Glutamatergic neuron (in vitro differentiated cells): ENCODE measurements at regions not wholly inside any gene's neighbourhood (a gene's known extent, or its start where the extent isn't known, plus 50 kb on each side); places are given as distances from the start of the nearest gene placed in this dataset.

ENCODE experiments used
- DNase-seq: peaks from one replicate; pipeline ENCODE4 v3.0.0; 2022
- H3K27ac Mint-ChIP-seq: one replicate; pipeline ENCODE4 v1.8.0; 2020; ENCODE audit warnings: mild to moderate bottlenecking, mixed read lengths, inconsistent platforms; ENCODE audit not compliant: unreplicated experiment
- H3K27me3 Mint-ChIP-seq: one replicate; pipeline ENCODE4 v1.8.0; 2020; ENCODE audit warnings: mild to moderate bottlenecking, moderate library complexity, mixed read lengths, inconsistent platforms; ENCODE audit not compliant: unreplicated experiment
- H3K36me3 Mint-ChIP-seq: one replicate; pipeline ENCODE4 v1.8.0; 2020; ENCODE audit warnings: mild to moderate bottlenecking, mixed read lengths, inconsistent platforms; ENCODE audit not compliant: unreplicated experiment
- H3K4me1 Mint-ChIP-seq: one replicate; pipeline ENCODE4 v1.8.0; 2020; ENCODE audit warnings: mild to moderate bottlenecking, low read depth, mixed read lengths, inconsistent platforms; ENCODE audit not compliant: unreplicated experiment
- H3K4me3 Mint-ChIP-seq: one replicate; pipeline ENCODE4 v1.8.0; 2020; ENCODE audit warnings: mild to moderate bottlenecking, mixed read lengths, inconsistent platforms; ENCODE audit not compliant: unreplicated experiment
- H3K9me3 Mint-ChIP-seq: one replicate; pipeline ENCODE4 v1.8.0; 2020; ENCODE audit warnings: mild to moderate bottlenecking, moderate library complexity, mixed read lengths, inconsistent platforms; ENCODE audit not compliant: unreplicated experiment
- CTCF ChIP-seq: fragments of 200-600 bp; sonication (generic); IDR thresholded peaks from one replicate; pipeline ENCODE4 v1.5.0; 2021; ENCODE audit not compliant: partially characterized antibody, unreplicated experiment

DNA sequence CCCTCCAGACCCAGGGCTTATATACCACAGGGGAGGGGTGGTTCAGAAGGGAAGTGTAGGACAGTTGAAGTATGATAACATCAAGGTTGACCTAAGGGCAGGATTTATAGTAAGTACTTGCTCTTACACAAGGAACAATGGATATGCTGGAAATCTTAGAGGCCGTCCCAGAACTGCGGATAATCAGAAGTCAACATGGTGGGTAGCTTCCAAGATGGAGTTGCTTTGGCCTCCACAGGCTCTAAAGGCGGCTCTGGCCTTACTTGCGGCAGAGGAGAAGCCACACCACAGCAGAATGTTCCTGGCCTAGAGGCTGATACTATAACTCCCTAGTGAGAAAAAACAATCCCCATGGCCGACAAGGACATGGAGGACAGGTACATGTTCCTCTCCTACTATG, 344.7 kb downstream of the CDC5L start:
- no peak overlapping the region for H3K27ac Mint-ChIP-seq

DNA sequence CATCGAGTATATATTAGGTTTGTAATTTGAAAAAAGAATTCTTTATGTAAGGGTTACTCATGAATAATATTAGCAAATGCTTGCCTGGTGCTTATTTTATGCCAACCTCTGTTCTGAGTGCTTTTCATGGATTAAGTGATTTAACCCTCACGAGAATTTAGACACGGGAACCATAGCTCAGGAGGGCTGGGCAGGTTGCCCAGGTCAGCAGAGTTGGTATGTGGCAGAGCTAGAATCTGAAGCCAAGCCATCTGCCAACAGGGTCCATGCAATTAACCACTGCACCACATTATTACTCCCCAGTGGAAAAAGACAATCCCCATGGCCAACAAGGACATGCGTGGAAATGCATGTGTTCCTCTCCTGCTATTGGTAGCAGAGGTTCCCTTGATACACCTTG, 345.6 kb downstream of the CDC5L start:
- no peak overlapping the region for H3K27ac Mint-ChIP-seq

More for the DNA sequence above, 344.7 kb downstream of the CDC5L start:
- H3K9me3 Mint-ChIP-seq, result peaks cover 1% of the 10 kb centered on the region
- no peak for TF ChIP-seq CTCF
- no peaks in the 10 kb centered on the region for H3K36me3 Mint-ChIP-seq
- no peak overlapping the region for H3K4me3 Mint-ChIP-seq
- DNase-seq, result no peak
- H3K27me3 Mint-ChIP-seq, result peaks cover 6% of the 10 kb centered on the region
- H3K4me1 Mint-ChIP-seq, result no peaks in the 10 kb centered on the region

GRCh38 chr6:44733868-44734267, 346.4 kb downstream of the CDC5L start:
- DNase-seq, result no peak

More for the DNA sequence above, 345.6 kb downstream of the CDC5L start:
- Mint-ChIP-seq H3K36me3 (no peaks in the 10 kb centered on the region), H3K9me3 (peaks cover 1% of the 10 kb centered on the region), H3K4me1 (no peaks in the 10 kb centered on the region), H3K27me3 (peaks cover 6% of the 10 kb centered on the region), H3K4me3 (no peak overlapping the region)
- DNase-seq, result no peak
- TF ChIP-seq CTCF, result no peak

GRCh38 chr6:44734886-44735629, 347.6 kb downstream of the CDC5L start:
- no peak for TF ChIP-seq CTCF
- Mint-ChIP-seq H3K4me3 (no peak overlapping the region), H3K36me3 (no peaks in the 10 kb centered on the region), H3K9me3 (peaks cover 1% of the 10 kb centered on the region), H3K27ac (no peak overlapping the region), H3K4me1 (peaks cover 5% of the 10 kb centered on the region), H3K27me3 (peaks cover 6% of the 10 kb centered on the region)
- no peak for DNase-seq

More at GRCh38 chr6:44733868-44734267, 346.4 kb downstream of the CDC5L start:
- H3K27ac Mint-ChIP-seq, result no peak overlapping the region
- H3K4me1 Mint-ChIP-seq, result peaks cover 5% of the 10 kb centered on the region
- H3K36me3 Mint-ChIP-seq, result no peaks in the 10 kb centered on the region
- no peak for TF ChIP-seq CTCF
- no peak overlapping the region for H3K4me3 Mint-ChIP-seq
- H3K27me3 Mint-ChIP-seq, result peaks cover 6% of the 10 kb centered on the region
- peaks cover 1% of the 10 kb centered on the region for H3K9me3 Mint-ChIP-seq

- H3K4me3 Mint-ChIP-seq, result no peak overlapping the region
- no peak overlapping the region for H3K27ac Mint-ChIP-seq
- peaks cover 5% of the 10 kb centered on the region for H3K4me1 Mint-ChIP-seq
- H3K27me3 Mint-ChIP-seq, result peaks cover 6% of the 10 kb centered on the region
- H3K9me3 Mint-ChIP-seq, result peaks cover 1% of the 10 kb centered on the region
- no peaks in the 10 kb centered on the region for H3K36me3 Mint-ChIP-seq
- TF ChIP-seq CTCF, result no peak
- DNase-seq, result no peak
These were observed 348.1 kb downstream of the CDC5L start for GRCh38 chr6:44735630-44735963.
